ENCODE measurements at regions not wholly inside any gene's neighbourhood (a gene's known extent, or its start where the extent isn't known, plus 50 kb on each side); places are given as distances from the start of the nearest gene placed in this dataset.
"Not testable (repeated sequence)": the region's sequence is repeated elsewhere in the genome, so short reads cannot be mapped to it uniquely, and the experiment has no call there.

GRCh38 chr2:131828164-131828561 lies 300.5 kb downstream of the CCDC74A start:
- no peak for DNase-seq (ENCODE audit: low read depth in 2 of 2)

DNA sequence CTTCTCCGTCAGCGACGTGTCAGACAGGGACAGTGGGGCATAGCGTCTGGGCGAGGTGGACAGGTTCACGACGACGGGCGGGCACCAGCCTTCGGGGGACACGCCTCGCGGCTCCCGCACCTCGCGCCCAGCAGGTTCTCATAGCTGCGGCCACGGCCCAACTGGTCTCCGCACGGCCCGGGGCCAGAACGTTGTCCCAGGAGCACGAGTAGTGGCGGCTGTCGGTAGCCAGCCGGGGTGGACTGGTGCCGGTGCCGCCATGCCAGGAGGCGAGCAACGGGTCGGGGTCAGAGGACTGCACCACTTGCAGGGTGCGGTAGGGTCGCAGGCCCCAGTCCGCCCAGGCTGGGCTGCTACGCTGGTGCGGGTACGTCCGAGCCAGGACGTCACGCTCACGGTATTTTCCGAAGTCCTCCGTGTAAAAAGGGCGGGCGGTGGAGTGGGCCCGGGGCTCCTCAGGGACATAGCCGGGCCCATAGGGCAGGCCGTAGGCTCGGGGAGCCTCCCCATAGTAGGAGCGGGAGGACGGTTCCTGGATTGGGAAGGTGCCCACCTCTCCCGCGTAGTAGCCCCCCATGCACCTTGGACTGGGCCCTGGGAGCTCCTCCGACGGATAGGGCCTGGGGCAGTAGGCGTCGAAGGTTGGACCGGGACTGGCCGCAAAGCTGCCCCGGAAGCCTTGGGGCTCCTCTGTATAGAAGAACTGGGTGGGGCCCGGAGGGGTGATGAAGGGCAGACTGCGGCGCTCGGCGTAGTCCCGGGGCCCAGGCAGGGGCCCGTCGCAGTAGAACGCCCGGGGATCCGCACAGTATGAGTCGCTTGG lies 301.2 kb downstream of the CCDC74A start:
- not testable (repeated sequence) for DNase-seq (ENCODE audit: low read depth in 2 of 2)

- DNase-seq (ENCODE audit: low read depth in 2 of 2): not testable (repeated sequence)
These were observed 302.0 kb downstream of the CCDC74A start for GRCh38 chr2:131829456-131830241.

DNA sequence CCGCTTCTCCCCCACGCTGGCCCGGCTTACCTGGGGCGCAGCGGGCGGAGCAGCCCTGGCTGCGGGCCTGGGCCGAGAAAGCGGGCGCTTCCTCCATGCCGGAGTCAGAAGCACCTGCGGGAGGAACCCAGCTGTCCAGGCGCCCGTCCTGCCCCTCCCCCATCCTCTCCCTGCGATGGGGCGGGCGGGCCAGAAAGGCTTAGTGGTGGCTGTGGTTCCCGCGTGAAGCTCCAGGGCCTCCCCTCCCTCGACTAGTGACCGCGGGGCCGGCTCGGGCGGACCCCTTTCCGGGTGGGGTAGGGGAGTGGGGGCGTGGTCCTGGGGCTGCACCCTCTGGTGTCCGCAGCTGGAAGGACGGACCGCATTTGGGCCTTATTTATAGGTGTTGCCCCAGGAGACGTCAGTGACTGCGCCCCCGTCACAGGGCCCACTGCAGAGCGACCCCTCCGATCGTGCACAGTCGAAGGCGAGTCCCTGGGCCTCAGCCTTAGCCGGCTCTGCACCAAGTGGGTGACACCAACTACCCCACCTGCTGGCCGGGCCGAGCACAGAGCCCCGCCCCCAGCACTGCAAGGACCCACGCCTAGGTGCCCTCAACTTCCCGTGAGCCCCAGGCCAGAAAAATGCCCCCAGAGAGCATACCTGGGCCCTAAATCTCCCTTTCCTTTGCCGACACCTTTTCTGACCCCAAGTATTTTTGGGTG lies 302.7 kb downstream of the CCDC74A start:
- not testable (repeated sequence) for DNase-seq (ENCODE audit: low read depth in 2 of 2)

DNA sequence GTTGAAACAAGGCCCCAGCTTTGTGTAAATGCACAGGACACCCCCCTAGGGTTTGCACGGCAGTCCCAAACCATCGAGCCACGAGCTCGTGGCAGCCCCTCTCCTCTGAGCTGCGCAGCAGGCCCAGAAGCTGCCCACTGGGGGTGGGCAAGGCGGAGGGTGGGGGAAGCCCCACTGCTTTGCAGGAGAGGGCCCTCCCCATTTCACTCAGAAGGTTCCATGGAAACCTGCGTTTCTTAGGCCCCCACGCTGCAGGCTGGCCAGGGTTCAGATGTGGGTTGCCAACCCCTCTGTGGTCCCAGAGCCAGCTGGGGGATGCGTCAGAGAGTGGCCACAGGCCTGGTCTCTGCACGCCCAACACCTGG lies 303.2 kb downstream of the CCDC74A start:
- not testable (repeated sequence) for DNase-seq (ENCODE audit: low read depth in 2 of 2)

GRCh38 chr2:131831450-131832208 lies 303.9 kb downstream of the CCDC74A start:
- DNase-seq (ENCODE audit: low read depth in 2 of 2): not testable (repeated sequence)

- not testable (repeated sequence) for DNase-seq (ENCODE audit: low read depth in 2 of 2)
These were observed 304.6 kb downstream of the CCDC74A start for GRCh38 chr2:131832209-131832780.

- DNase-seq (ENCODE audit: low read depth in 2 of 2): not testable (repeated sequence)
These were observed 305.2 kb downstream of the CCDC74A start for GRCh38 chr2:131832917-131833316.

GRCh38 chr2:131833367-131834202 lies 305.9 kb downstream of the CCDC74A start:
- DNase-seq (ENCODE audit: low read depth in 2 of 2): not testable (repeated sequence)

GRCh38 chr2:131834203-131835020 lies 306.7 kb downstream of the CCDC74A start:
- DNase-seq (ENCODE audit: low read depth in 2 of 2): not testable (repeated sequence)

DNA sequence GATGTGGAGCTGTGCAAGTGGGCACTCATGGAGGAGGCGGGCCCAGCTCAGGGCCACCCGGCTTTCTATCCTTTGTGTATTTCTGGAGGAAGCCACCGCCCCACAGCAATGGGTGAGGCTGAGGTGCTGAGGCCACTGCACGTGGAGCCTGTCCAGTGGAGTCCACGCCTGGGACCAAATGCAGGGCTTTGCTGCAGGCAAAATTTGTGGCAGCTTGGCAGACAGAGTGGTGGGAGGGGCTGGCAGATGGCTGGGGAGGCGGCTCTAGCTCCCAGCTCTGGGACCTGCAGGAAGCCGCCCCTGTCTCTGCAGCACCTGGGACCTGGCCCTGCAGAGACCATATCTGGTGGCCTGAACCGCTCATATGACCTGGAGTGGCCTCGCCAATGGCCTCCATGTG lies 307.3 kb downstream of the CCDC74A start:
- DNase-seq (ENCODE audit: low read depth in 2 of 2): not testable (repeated sequence)

- DNase-seq (ENCODE audit: low read depth in 2 of 2): no peak
These were observed 308.0 kb downstream of the CCDC74A start for GRCh38 chr2:131835621-131836091.

DNA sequence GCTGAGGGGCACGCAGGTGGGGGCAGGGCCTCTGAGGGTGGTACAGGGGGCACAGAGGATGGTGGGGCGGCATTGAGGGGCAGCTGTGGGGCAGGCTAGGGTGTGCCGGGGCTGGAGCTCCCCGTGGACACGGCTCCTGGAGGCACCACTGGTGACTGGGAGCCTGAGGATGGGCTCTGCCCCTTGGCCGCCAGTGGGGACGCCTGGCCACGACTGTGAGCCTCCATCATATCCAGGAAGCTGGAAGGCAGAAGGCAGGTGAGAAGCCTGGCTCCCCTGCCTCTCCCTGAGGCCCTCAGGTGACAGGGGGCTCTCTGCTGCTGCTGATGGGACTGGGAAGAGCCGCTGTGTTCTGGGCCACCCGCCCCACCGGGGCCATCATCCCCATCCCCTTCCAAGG lies 308.4 kb downstream of the CCDC74A start:
- DNase-seq (ENCODE audit: low read depth in 2 of 2): not testable (repeated sequence)

GRCh38 chr2:131844044-131844443 lies 316.4 kb downstream of the CCDC74A start:
- DNase-seq (ENCODE audit: low read depth in 2 of 2): not testable (repeated sequence)

GRCh38 chr2:131856202-131856601 lies 305.6 kb downstream of the ANKRD30BL start:
- not testable (repeated sequence) for DNase-seq (ENCODE audit: low read depth in 2 of 2)

- not testable (repeated sequence) for DNase-seq (ENCODE audit: low read depth in 2 of 2)
These were observed 303.6 kb downstream of the ANKRD30BL start for GRCh38 chr2:131858197-131858596.

Measured in activated CD4-positive, alpha-beta T cell treated with anti-CD3 and anti-CD28 coated beads for 24 hours (primary cell).